HEK293 (cell line): ENCODE measurements at regions not wholly inside any gene's neighbourhood (a gene's known extent, or its start where the extent isn't known, plus 50 kb on each side); places are given as distances from the start of the nearest gene placed in this dataset.

ENCODE experiments used
- SCRT2 ChIP-seq: fragments of 450-650 bp; formaldehyde crosslinking; IDR thresholded peaks from 2 replicates; pipeline ENCODE4 v1.5.1; 2016; ENCODE audit warnings: missing biosample characterization, missing genetic modification characterization
- YY1 ChIP-seq: fragments of 450-650 bp; formaldehyde crosslinking; IDR thresholded peaks from 2 replicates; pipeline ENCODE4 v1.5.1; 2018; ENCODE audit warnings: missing biosample characterization, missing genetic modification characterization
- ZBTB49 ChIP-seq: fragments of 450-650 bp; formaldehyde crosslinking; IDR thresholded peaks from 2 replicates; pipeline ENCODE4 v1.5.1; 2016; ENCODE audit warnings: missing biosample characterization, missing genetic modification characterization, low read depth
- ZNF121 ChIP-seq: fragments of 450-650 bp; formaldehyde crosslinking; IDR thresholded peaks from 2 replicates; pipeline ENCODE4 v1.5.1; 2016; ENCODE audit warnings: missing biosample characterization, missing genetic modification characterization
- ZNF2 ChIP-seq: fragments of 450-650 bp; formaldehyde crosslinking; IDR thresholded peaks from 2 replicates; pipeline ENCODE4 v1.5.1; 2016; ENCODE audit warnings: missing biosample characterization, missing genetic modification characterization
- ZNF24 ChIP-seq: fragments of 450-650 bp; formaldehyde crosslinking; IDR thresholded peaks from 2 replicates; pipeline ENCODE4 v1.5.1; 2016; ENCODE audit warnings: missing biosample characterization, missing genetic modification characterization
- ZNF514 ChIP-seq: fragments of 450-650 bp; formaldehyde crosslinking; IDR thresholded peaks from 2 replicates; pipeline ENCODE4 v1.5.1; 2016; ENCODE audit warnings: missing biosample characterization, missing genetic modification characterization
- ZNF670 ChIP-seq: fragments of 450-650 bp; formaldehyde crosslinking; IDR thresholded peaks from 2 replicates; pipeline ENCODE4 v1.5.1; 2016; ENCODE audit warnings: missing biosample characterization, missing genetic modification characterization, low read depth
- ZNF701 ChIP-seq: fragments of 450-650 bp; formaldehyde crosslinking; IDR thresholded peaks from 2 replicates; pipeline ENCODE4 v1.5.1; 2016; ENCODE audit warnings: missing biosample characterization, missing genetic modification characterization
- ZNF76 ChIP-seq: fragments of 450-650 bp; formaldehyde crosslinking; IDR thresholded peaks from 2 replicates; pipeline ENCODE4; 2016; ENCODE audit warnings: low read depth, missing biosample characterization, missing genetic modification characterization, borderline replicate concordance
- ZNF830 ChIP-seq: fragments of 450-650 bp; IDR thresholded peaks from 2 replicates; pipeline ENCODE4 v1.5.0; 2018; ENCODE audit warnings: missing biosample characterization, missing genetic modification characterization, low read depth, mild to moderate bottlenecking, moderate library complexity
- ZNF843 ChIP-seq: fragments of 450-650 bp; formaldehyde crosslinking; IDR thresholded peaks from 2 replicates; pipeline ENCODE4 v1.5.1; 2016; ENCODE audit warnings: missing biosample characterization, missing genetic modification characterization
- TF ChIP-seq, protein P1 (sequence below): fragments of 450-650 bp; formaldehyde crosslinking; IDR thresholded peaks from 2 replicates; pipeline ENCODE4 v1.5.1; 2016; ENCODE audit warnings: missing biosample characterization, missing genetic modification characterization
- TF ChIP-seq, protein P2 (sequence below): fragments of 450-650 bp; formaldehyde crosslinking; IDR thresholded peaks from 2 replicates; pipeline ENCODE4 v1.5.1; 2016; ENCODE audit warnings: missing biosample characterization, missing genetic modification characterization, low read depth

- no peak for TF ChIP-seq ZNF843 (tag by site-specific recombination)
- TF ChIP-seq ZNF701: no peak
- TF ChIP-seq, protein P1, sequence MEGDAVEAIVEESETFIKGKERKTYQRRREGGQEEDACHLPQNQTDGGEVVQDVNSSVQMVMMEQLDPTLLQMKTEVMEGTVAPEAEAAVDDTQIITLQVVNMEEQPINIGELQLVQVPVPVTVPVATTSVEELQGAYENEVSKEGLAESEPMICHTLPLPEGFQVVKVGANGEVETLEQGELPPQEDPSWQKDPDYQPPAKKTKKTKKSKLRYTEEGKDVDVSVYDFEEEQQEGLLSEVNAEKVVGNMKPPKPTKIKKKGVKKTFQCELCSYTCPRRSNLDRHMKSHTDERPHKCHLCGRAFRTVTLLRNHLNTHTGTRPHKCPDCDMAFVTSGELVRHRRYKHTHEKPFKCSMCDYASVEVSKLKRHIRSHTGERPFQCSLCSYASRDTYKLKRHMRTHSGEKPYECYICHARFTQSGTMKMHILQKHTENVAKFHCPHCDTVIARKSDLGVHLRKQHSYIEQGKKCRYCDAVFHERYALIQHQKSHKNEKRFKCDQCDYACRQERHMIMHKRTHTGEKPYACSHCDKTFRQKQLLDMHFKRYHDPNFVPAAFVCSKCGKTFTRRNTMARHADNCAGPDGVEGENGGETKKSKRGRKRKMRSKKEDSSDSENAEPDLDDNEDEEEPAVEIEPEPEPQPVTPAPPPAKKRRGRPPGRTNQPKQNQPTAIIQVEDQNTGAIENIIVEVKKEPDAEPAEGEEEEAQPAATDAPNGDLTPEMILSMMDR (tag by site-specific recombination): no peak
- TF ChIP-seq ZNF670: no peak
- TF ChIP-seq ZNF830 (tag by site-specific recombination): no peak
- TF ChIP-seq ZBTB49 (tag by site-specific recombination): no peak
- no peak for TF ChIP-seq ZNF76 (tag by site-specific recombination)
- TF ChIP-seq SCRT2 (tag by site-specific recombination): no peak
- no peak for TF ChIP-seq YY1 (tag by site-specific recombination)
- no peak for TF ChIP-seq ZNF121 (tag by site-specific recombination)
- TF ChIP-seq ZNF24: no peak
- TF ChIP-seq ZNF514: no peak
- TF ChIP-seq, protein P2, sequence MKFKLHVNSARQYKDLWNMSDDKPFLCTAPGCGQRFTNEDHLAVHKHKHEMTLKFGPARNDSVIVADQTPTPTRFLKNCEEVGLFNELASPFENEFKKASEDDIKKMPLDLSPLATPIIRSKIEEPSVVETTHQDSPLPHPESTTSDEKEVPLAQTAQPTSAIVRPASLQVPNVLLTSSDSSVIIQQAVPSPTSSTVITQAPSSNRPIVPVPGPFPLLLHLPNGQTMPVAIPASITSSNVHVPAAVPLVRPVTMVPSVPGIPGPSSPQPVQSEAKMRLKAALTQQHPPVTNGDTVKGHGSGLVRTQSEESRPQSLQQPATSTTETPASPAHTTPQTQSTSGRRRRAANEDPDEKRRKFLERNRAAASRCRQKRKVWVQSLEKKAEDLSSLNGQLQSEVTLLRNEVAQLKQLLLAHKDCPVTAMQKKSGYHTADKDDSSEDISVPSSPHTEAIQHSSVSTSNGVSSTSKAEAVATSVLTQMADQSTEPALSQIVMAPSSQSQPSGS (tag by site-specific recombination): no peak
- TF ChIP-seq ZNF2: no peak
Measured at GRCh38 chr5:145450286-145450885, 384.8 kb downstream of the PRELID2 start.
